GM12875 (cell line): ENCODE measurements at regions not wholly inside any gene's neighbourhood (a gene's known extent, or its start where the extent isn't known, plus 50 kb on each side); places are given as distances from the start of the nearest gene placed in this dataset.

ENCODE experiments used
- H3K4me3 ChIP-seq: one replicate; pipeline ENCODE4 v1.5.1; 2011; ENCODE audit warnings: low read depth, low read length, control low read depth
- CTCF ChIP-seq: IDR thresholded peaks from 2 replicates; pipeline ENCODE4 v1.5.1; 2011; ENCODE audit warnings: low read depth, mild to moderate bottlenecking, control low read depth, inconsistent platforms, low read length, moderate library complexity, borderline replicate concordance; ENCODE audit not compliant: insufficient read depth

GRCh38 chr3:68033867-68034266 lies 379.5 kb upstream of the SUCLG2 start:
- H3K4me3 ChIP-seq, result no peak overlapping the region
- no peak for TF ChIP-seq CTCF

DNA sequence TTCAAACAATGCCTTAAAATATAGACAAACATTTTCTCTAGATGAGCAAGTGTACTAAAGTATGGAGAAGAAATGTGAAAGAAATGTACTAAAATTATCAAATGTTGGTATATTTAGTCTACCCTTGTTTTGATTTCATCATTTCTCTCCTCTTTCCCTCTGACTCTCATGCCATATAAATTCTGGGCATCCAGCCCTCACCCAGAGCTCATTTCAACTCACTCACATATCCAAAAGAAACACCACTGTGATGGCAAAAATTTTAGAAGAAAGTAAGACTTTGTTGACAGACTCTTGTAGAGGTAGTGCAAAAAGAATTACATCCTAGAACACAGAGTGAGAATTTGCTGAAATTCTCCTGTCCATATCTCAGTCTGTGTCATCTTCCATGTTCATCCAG lies 377.8 kb upstream of the SUCLG2 start:
- no peak overlapping the region for H3K4me3 ChIP-seq
- TF ChIP-seq CTCF, result no peak

- H3K4me3 ChIP-seq, result no peak overlapping the region
- TF ChIP-seq CTCF, result no peak
Observed at GRCh38 chr3:68025189-68025588, 370.8 kb upstream of the SUCLG2 start.

GRCh38 chr3:68019876-68020275 lies 365.5 kb upstream of the SUCLG2 start:
- H3K4me3 ChIP-seq, result no peak overlapping the region
- TF ChIP-seq CTCF, result no peak

- H3K4me3 ChIP-seq, result no peak overlapping the region
- TF ChIP-seq CTCF, result no peak
Observed at GRCh38 chr3:68018275-68018674, 363.9 kb upstream of the SUCLG2 start.

- no peak for TF ChIP-seq CTCF
- no peak overlapping the region for H3K4me3 ChIP-seq
Observed at GRCh38 chr3:68017069-68017468, 362.7 kb upstream of the SUCLG2 start.

DNA sequence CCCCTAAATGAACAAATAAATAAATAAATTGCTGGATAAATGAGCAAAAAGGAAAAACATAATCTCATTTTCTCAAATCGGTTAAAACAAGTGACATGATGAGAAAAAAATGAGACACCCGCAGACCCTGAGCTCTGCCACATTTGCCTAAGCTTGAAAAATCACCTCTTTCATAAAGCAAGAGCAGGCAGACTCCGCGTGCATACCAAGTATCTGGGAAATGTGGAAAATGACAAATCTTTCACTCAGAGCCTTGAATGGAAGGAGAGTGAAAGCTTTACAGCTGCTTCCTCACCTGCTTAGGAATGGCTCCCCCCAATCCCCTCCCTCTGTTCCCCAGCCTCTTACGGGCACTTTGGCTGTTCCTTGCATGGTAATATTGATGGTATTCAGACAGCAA lies 355.5 kb upstream of the SUCLG2 start:
- no peak for TF ChIP-seq CTCF
- H3K4me3 ChIP-seq, result no peak overlapping the region
